OCI-LY3 (cell line): ENCODE measurements at regions not wholly inside any gene's neighbourhood (a gene's known extent, or its start where the extent isn't known, plus 50 kb on each side); places are given as distances from the start of the nearest gene placed in this dataset.

Experiments used
- EZH2phosphoT487 ChIP-seq: fragments of 200-600 bp; shearing (Covaris generic); IDR thresholded peaks from 2 replicates; pipeline ENCODE4 v1.6.1; 2018; ENCODE audit warnings: antibody characterized with exemption, mixed run types, low read depth
- TF ChIP-seq, protein P1 (sequence below): fragments of 200-600, 300-600 bp; sonication (generic); IDR thresholded peaks from 2 replicates; pipeline ENCODE4 v1.5.1; 2014; ENCODE audit warnings: antibody characterized with exemption, low read length, low read depth

DNA sequence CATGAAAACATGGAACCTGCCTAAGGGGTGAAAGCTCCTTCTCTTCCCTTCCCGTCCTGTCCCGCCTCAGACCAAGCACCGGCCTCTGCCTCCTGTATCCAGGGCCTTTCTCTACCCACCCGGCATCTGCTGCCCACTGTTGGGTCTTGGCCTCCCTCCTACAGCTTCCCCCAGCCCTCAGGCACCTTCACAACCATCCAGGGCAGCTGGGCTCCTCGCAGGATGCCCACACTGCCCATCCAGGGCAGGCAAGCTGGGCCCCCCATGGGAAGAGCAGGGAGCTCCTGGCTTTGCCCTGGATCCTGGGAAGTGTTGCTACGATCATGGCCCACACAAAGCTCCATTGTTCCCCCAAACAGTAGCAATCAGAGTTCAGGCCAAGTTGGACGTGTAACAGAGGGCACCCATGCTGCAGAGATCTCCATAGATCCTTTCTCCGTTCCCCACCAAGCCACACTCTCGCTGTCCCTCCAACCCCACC lies 206.6 kb downstream of the NDUFA10 start:
- TF ChIP-seq, protein P1, sequence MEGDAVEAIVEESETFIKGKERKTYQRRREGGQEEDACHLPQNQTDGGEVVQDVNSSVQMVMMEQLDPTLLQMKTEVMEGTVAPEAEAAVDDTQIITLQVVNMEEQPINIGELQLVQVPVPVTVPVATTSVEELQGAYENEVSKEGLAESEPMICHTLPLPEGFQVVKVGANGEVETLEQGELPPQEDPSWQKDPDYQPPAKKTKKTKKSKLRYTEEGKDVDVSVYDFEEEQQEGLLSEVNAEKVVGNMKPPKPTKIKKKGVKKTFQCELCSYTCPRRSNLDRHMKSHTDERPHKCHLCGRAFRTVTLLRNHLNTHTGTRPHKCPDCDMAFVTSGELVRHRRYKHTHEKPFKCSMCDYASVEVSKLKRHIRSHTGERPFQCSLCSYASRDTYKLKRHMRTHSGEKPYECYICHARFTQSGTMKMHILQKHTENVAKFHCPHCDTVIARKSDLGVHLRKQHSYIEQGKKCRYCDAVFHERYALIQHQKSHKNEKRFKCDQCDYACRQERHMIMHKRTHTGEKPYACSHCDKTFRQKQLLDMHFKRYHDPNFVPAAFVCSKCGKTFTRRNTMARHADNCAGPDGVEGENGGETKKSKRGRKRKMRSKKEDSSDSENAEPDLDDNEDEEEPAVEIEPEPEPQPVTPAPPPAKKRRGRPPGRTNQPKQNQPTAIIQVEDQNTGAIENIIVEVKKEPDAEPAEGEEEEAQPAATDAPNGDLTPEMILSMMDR = no peak
- TF ChIP-seq EZH2phosphoT487 = no peak
